ENCODE measurements at regions not wholly inside any gene's neighbourhood (a gene's known extent, or its start where the extent isn't known, plus 50 kb on each side); places are given as distances from the start of the nearest gene placed in this dataset.

GRCh38 chr6:92586236-92586977 is 833.0 kb downstream of the EPHA7 start:
- TF ChIP-seq YBX1 (IDR thresholded peaks at IDR 0.05) (no peak), PAX5 (IDR thresholded peaks at IDR 0.05; ENCODE audit: borderline replicate concordance, low read depth, low read length) (no peak), DPF2 (IDR thresholded peaks at IDR 0.05) (no peak), CHD2 (IDR thresholded peaks at IDR 0.05; ENCODE audit: borderline replicate concordance, low read depth, low read length) (no peak), POLR2A (IDR thresholded peaks at IDR 0.05; ENCODE audit: low read depth, low read length) (no peak), MLLT1 (IDR thresholded peaks at IDR 0.05) (no peak), CBFB (IDR thresholded peaks at IDR 0.05; ENCODE audit: low read depth) (no peak), BCLAF1 (IDR thresholded peaks at IDR 0.05) (no peak), SREBF2 (IDR thresholded peaks at IDR 0.05; ENCODE audit: low read length) (no peak), EZH2 (IDR thresholded peaks at IDR 0.05; ENCODE audit: borderline replicate concordance, control insufficient read depth, low read depth, low read length) (no peak), RBBP5 (conservative IDR thresholded peaks at IDR 0.05) (no peak)
- TF ChIP-seq, protein P1, sequence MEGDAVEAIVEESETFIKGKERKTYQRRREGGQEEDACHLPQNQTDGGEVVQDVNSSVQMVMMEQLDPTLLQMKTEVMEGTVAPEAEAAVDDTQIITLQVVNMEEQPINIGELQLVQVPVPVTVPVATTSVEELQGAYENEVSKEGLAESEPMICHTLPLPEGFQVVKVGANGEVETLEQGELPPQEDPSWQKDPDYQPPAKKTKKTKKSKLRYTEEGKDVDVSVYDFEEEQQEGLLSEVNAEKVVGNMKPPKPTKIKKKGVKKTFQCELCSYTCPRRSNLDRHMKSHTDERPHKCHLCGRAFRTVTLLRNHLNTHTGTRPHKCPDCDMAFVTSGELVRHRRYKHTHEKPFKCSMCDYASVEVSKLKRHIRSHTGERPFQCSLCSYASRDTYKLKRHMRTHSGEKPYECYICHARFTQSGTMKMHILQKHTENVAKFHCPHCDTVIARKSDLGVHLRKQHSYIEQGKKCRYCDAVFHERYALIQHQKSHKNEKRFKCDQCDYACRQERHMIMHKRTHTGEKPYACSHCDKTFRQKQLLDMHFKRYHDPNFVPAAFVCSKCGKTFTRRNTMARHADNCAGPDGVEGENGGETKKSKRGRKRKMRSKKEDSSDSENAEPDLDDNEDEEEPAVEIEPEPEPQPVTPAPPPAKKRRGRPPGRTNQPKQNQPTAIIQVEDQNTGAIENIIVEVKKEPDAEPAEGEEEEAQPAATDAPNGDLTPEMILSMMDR (IDR thresholded peaks at IDR 0.05 in 2 of 3, conservative IDR thresholded peaks at IDR 0.05 in 1 of 3; ENCODE audit: control insufficient read depth in 2 of 3, extremely low read depth in 1 of 3, insufficient read depth in 1 of 3, low read depth in 3 of 3, low read length in 3 of 3) = no peak

Data from GM12878 (cell line).